ENCODE measurements at regions not wholly inside any gene's neighbourhood (a gene's known extent, or its start where the extent isn't known, plus 50 kb on each side); places are given as distances from the start of the nearest gene placed in this dataset.

GRCh38 chrX:119340606-119341205 is 58.4 kb upstream of the SLC25A43 start:
- Histone ChIP-seq H3K4me1 (ENCODE audit: control insufficient read depth, extremely low read depth, insufficient read depth, low read length) (no peaks in the 10 kb centered on the region), H4K20me1 (ENCODE audit: control insufficient read depth, extremely low read depth, insufficient read depth, low read length) (no peaks in the 10 kb centered on the region), H3K4me3 (replicated peaks in 1 of 4; ENCODE audit: control extremely low read depth in 1 of 4, insufficient read depth in 1 of 4, low read depth in 3 of 4, low read length in 4 of 4) (no peak overlapping the region), H3K79me2 (ENCODE audit: control insufficient read depth, insufficient read depth, low read length) (no peaks in the 10 kb centered on the region), H2AFZ (ENCODE audit: low read length) (no peak overlapping the region), H3K4me2 (ENCODE audit: extremely low read depth, insufficient read depth, low read length) (no peak overlapping the region), H3K9me3 (ENCODE audit: control insufficient read depth, insufficient read depth, low read depth, low read length) (no peaks in the 10 kb centered on the region), H3K9ac (ENCODE audit: insufficient read depth, low read length) (no peak overlapping the region), H3K36me3 (ENCODE audit: control insufficient read depth, insufficient read depth, low read length) (no peaks in the 10 kb centered on the region), H3K27me3 (ENCODE audit: control insufficient read depth, insufficient read depth, low read length) (no peaks in the 10 kb centered on the region), H3K27ac (ENCODE audit: insufficient read depth, low read length) (no peak overlapping the region)
- no peak for DNase-seq (ENCODE audit: low read depth in 2 of 2)
- TF ChIP-seq CTCF (conservative IDR thresholded peaks at IDR 0.05 in 1 of 2, IDR thresholded peaks at IDR 0.05 in 1 of 2; ENCODE audit: low read depth in 1 of 2, low read length in 2 of 2) (no peak), EZH2 (IDR thresholded peaks at IDR 0.05; ENCODE audit: low read length, missing control alignments) (no peak)

GRCh38 chrX:119343856-119344255 is 55.3 kb upstream of the SLC25A43 start:
- Histone ChIP-seq H3K4me3 (replicated peaks in 1 of 4; ENCODE audit: control extremely low read depth in 1 of 4, insufficient read depth in 1 of 4, low read depth in 3 of 4, low read length in 4 of 4) (no peak overlapping the region), H3K36me3 (ENCODE audit: control insufficient read depth, insufficient read depth, low read length) (no peaks in the 10 kb centered on the region), H3K27me3 (ENCODE audit: control insufficient read depth, insufficient read depth, low read length) (no peaks in the 10 kb centered on the region), H3K4me2 (ENCODE audit: extremely low read depth, insufficient read depth, low read length) (no peak overlapping the region), H3K9me3 (ENCODE audit: control insufficient read depth, insufficient read depth, low read depth, low read length) (no peaks in the 10 kb centered on the region), H3K4me1 (ENCODE audit: control insufficient read depth, extremely low read depth, insufficient read depth, low read length) (no peaks in the 10 kb centered on the region), H3K27ac (ENCODE audit: insufficient read depth, low read length) (no peak overlapping the region), H4K20me1 (ENCODE audit: control insufficient read depth, extremely low read depth, insufficient read depth, low read length) (no peaks in the 10 kb centered on the region), H3K79me2 (ENCODE audit: control insufficient read depth, insufficient read depth, low read length) (no peaks in the 10 kb centered on the region), H3K9ac (ENCODE audit: insufficient read depth, low read length) (no peak overlapping the region), H2AFZ (ENCODE audit: low read length) (no peak overlapping the region)
- no peak for TF ChIP-seq EZH2 (IDR thresholded peaks at IDR 0.05; ENCODE audit: low read length, missing control alignments)
- no peak for TF ChIP-seq CTCF (conservative IDR thresholded peaks at IDR 0.05 in 1 of 2, IDR thresholded peaks at IDR 0.05 in 1 of 2; ENCODE audit: low read depth in 1 of 2, low read length in 2 of 2)
- no peak for DNase-seq (ENCODE audit: low read depth in 2 of 2)

Measured in fibroblast of lung (primary cell).